NCI-H128 (cell line): ENCODE measurements at regions not wholly inside any gene's neighbourhood (a gene's known extent, or its start where the extent isn't known, plus 50 kb on each side); places are given as distances from the start of the nearest gene placed in this dataset.
"Not testable (repeated sequence)": the region's sequence is repeated elsewhere in the genome, so short reads cannot be mapped to it uniquely, and the experiment has no call there.

Source experiments
- DNase-seq: peaks from one replicate; lab custom pipeline; 2025; ENCODE audit not compliant: unreplicated experiment; lab: John Stamatoyannopoulos, UW

DNA sequence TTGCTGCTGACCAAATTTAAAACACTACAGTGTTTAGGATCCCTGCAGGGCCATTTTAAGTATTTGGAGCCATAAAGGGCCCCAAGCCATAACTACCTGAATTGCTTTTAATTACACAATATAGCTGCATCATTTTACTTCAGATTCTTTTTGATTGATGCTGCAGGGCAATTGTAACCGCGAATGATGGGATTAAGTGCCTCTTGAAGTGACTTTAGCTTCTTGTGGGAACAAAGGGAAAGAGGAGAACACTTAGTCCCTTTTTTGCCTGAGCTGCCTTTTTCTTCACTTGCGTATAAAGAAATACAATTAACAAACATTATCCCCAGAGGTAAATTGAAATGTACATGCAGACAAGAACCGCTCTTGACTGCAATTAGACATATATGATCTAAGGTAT lies 228.5 kb downstream of the ZIC5 start:
- peak; percentile 92 for DNase-seq

DNA sequence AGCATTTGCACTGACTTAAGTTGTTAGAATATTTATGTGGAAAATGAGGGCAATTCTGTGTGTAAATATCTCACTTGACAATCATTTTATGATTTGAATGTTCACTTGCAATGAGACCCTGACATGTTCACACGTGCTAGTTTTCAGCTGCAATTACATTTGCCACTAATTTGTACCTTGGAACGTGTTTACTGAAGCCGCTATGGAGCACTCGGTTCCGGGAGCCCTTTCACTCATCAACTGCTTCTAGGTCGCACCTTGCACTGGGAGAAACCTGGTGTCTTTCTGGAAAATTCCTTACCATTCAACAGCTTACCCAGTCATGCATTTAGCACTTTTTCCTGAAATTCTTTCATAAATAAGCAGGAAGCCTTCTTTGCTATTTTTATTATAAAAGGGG lies 229.6 kb downstream of the ZIC5 start:
- no peak for DNase-seq

DNA sequence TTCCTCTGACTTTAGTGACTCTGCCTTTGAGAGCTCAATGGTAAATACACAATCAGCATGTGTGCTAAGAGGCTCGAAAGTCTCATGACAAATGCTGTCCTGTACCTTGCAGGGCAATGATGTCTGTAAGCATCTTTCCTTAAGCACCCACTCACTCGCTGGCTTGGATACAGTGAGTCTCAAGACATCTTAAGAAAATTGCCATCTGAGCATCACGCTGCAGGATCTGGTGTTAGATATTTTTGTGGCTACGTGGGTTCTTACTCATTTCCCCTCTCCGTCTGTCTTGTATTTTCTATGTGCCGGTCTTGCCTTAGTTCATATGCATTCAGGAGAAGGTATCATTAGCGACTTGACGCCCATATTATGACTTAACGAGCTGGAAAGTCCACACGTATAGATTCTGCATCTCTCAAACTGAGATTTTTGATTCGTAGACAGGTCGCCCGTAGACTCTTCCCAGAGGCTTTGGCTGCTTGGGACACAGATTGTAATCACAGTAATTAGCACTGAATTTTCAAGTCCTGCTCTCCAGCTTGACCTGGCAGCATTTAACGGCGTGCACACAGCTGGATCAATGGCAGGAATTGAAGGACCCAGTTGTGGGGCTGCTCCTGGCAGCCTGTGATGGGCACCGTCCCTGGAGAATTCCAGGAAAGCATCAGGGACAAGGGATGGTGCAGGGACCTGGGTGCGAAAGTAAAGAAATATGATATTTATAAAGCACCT lies 231.2 kb downstream of the ZIC5 start:
- DNase-seq: no peak

DNA sequence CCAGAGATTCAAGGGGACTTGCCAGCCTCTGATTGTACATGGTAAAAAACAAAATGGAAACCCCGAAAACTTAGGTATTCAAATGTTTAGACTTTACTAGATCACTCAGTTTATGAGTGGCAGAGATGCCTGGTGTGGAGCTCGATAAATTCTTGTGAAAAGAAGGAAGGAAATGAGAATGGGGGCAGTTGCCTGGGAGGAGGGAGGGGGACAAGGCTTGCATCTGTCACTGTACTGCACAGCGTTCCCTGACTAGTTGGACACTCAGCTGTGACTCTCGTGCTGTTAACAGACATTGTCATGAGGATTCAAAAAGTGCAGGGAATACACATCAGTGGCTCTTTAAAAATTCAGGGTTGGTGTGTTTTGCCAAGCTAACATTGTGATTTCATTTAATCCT lies 232.9 kb downstream of the ZIC5 start:
- DNase-seq: no peak

DNA sequence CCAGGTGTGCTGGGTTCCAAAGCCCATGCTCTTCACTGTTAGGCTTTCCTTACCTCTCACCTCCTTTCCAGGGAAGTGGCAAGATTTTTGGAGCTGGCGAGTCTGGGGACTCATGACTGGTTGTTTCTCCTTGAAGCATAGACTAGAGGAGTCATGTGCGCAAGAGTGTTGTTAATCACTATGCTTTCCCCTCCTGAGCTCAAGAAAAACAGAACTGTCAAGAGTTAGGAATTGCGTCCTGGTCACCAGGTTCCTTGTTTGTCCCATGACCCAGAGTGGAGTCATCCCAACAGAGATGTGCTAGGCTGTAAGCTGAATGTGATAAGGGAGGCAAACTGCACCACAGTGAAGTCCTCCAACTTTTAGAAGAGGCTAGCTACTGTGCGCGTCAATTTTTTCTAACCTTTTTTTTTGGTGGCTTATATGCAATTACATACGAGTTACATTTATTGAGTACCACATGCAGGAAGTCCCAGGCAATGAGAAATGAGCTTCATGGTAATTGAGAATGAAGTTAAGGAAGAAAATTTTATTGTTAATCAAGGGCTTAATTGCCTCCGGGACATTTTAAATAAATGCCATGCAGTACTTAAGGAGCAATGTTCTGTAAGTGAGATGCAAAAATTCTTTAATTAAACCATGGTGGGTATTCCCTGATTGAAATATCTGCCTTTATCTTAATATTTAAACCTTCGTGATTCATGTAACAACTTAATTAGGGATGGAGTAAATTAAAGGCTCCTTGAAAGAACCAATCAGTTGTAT lies 233.9 kb downstream of the ZIC5 start:
- DNase-seq: no peak

- DNase-seq: no peak
Observed at GRCh38 chr13:99736541-99736940, 235.0 kb downstream of the ZIC5 start.

- no peak for DNase-seq
Observed at GRCh38 chr13:99734013-99734693, 232.9 kb downstream of the TM9SF2 start.

- DNase-seq: no peak
Observed at GRCh38 chr13:99733346-99733745, 232.1 kb downstream of the TM9SF2 start.

DNA sequence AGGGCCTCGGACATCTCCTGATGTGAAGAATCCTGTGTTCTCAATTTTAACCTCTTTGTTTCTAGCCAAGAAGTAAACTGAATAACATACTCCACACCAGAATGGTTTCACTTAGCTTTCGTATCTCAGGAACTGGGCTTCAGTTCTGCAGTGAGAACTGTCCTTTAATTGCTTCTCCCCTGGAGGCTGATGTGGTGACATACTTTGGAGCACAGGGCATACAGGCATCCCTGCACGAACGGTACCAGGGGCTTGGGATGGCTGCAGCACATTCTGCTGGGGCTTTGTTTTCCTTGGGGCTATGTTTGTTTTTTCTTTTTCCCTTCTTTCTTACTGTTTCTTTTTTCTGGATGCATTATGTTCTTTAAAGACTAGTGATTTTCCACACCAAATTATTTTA lies 230.5 kb downstream of the TM9SF2 start:
- DNase-seq: no peak

GRCh38 chr13:99730403-99730802 lies 229.1 kb downstream of the TM9SF2 start:
- no peak for DNase-seq

GRCh38 chr13:99729745-99730144 lies 228.5 kb downstream of the TM9SF2 start:
- DNase-seq: no peak

GRCh38 chr13:99727651-99728050 lies 226.4 kb downstream of the TM9SF2 start:
- not testable (repeated sequence) for DNase-seq

- DNase-seq: no peak
Observed at GRCh38 chr13:99726282-99726894, 225.1 kb downstream of the TM9SF2 start.

DNA sequence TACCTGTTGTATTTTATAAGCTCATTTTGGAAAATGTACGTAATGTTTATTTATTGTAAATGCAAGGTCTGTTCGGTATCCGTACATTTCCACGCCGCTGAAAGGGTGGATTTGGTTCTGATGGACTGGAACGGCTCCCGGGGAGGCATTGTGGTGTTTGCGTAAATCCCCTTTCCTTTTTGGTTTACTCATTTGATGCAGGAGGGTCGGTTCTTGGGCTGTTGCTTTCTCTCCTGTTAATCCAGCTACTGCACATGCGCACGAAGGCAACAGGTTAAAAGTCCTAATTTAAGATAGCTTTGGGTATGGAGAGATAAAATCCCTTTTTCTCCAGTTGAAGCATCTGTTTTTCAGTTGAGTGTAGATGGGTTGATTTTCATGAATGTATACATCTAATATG lies 224.4 kb downstream of the TM9SF2 start:
- no peak for DNase-seq

GRCh38 chr13:99724633-99725517 lies 223.6 kb downstream of the TM9SF2 start:
- no peak for DNase-seq

DNA sequence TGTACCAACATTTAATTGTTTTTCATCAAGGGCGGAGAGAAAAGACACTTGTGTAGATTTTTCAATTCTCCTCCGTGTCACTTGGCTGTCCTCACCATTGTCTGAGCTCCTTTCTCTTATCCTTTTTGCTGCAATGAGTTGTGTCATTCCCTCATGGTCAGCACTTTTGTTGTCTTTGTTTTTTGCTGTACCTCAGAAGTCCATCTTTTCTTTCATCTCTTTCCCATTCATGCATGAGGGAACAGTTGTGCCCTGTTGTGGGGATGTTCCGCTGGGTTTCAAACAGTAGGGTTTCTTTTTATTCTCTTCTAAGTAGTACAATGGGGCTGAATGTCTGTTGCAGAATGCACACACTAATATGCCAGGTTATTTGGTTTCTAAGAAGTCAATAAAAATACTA lies 222.6 kb downstream of the TM9SF2 start:
- DNase-seq: no peak

GRCh38 chr13:99722931-99723330 lies 221.7 kb downstream of the TM9SF2 start:
- DNase-seq: no peak

DNA sequence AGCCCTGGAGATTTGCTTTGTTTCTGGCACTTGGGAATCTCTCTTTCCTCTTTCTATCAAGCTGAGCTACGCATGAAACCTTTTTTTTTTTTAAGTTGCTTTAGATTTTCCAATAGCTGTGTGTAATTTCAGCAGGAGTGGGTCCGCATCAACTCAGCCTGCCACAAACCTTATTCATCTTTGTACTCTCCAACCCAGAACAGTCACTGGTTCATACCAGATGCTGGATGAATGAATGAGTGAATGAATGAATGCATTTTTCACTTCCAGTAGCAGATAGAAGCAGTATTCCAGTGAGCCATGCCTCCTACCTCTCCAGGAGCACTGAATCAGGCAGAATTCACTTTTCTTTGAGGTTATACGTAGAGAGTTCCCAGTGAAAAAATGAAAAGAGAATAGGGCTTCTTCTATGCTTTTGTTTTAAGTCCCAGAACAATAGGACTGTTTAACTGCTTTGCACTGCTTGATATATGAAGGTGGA lies 221.1 kb downstream of the TM9SF2 start:
- DNase-seq: no peak

DNA sequence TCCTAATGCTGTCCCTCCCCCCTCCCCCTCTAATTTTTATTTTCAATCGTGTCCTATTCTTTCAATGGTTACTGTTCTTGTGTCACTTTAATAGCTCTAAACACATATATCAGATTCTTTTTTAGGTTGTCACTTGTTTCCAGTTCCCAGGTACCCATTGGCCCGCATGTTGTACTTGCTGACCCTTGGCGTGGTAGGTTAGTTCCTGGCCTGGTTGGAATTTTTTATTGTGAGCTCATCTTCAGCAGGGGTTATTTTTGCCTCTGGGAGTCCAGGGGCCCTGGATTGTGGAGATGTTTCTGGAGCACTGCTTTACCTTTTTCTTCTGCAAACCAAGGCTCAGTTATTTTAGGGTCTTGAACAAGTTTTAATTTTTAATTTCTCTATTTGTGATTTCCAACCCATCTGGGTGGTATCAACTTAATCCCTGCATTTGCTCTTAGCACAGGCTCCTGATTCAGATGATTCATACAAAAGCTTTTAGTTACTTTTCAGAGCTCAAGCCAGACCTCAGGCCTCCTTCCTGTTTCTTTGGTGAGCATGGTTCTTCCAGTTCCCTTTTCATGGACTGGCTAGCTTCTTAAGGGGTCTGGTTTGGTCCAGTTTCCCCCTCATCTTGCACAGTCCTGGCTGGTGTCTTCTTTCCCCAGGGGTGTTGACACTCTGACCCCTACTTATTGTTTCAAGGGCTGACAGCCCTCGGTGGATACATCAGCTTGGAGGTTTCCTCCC lies 220.5 kb downstream of the TM9SF2 start:
- no peak for DNase-seq
